GM23248 (cell line): ENCODE measurements at regions not wholly inside any gene's neighbourhood (a gene's known extent, or its start where the extent isn't known, plus 50 kb on each side); places are given as distances from the start of the nearest gene placed in this dataset.

Experiments
- DNase-seq: peaks from one replicate; pipeline ENCODE4 v3.0.0-alpha.2; 2015
- H2AFZ ChIP-seq: fragments of 200-600 bp; sonication (generic); 2 replicates; pipeline ENCODE4 v1.6.1; 2016; ENCODE audit warnings: antibody characterized with exemption
- H3F3A ChIP-seq: fragments of 200-600 bp; sonication (generic); 2 replicates; pipeline ENCODE4 v1.6.1; 2016; ENCODE audit warnings: mild to moderate bottlenecking, antibody characterized with exemption, mixed run types; ENCODE audit not compliant: insufficient read depth
- H3K27ac ChIP-seq: fragments of 200-600 bp; sonication (generic); 2 replicates; pipeline ENCODE4 v1.5.1; 2016; ENCODE audit warnings: mild to moderate bottlenecking
- H3K27me3 ChIP-seq: fragments of 200-600 bp; sonication (generic); replicated peaks from 2 replicates; pipeline ENCODE4 v1.6.1; 2016; ENCODE audit warnings: mild to moderate bottlenecking; ENCODE audit not compliant: insufficient read depth
- H3K36me3 ChIP-seq: fragments of 200-600 bp; sonication (generic); 2 replicates; pipeline ENCODE4 v1.6.1; 2016; ENCODE audit warnings: low read depth, mild to moderate bottlenecking
- H3K4me1 ChIP-seq: fragments of 200-600 bp; sonication (generic); 2 replicates; pipeline ENCODE4 v1.6.1; 2016; ENCODE audit warnings: mild to moderate bottlenecking; ENCODE audit not compliant: insufficient read depth
- H3K4me2 ChIP-seq: fragments of 200-600 bp; sonication (generic); one replicate; pipeline ENCODE4 v1.6.1; 2016; ENCODE audit warnings: mild to moderate bottlenecking; ENCODE audit not compliant: unreplicated experiment
- H3K4me3 ChIP-seq: fragments of 200-600 bp; sonication (generic); 2 replicates; pipeline ENCODE4 v1.5.1; 2016; ENCODE audit warnings: mild to moderate bottlenecking
- H3K79me2 ChIP-seq: fragments of 200-600 bp; sonication (generic); 2 replicates; pipeline ENCODE4 v1.6.1; 2016; ENCODE audit warnings: mild to moderate bottlenecking; ENCODE audit not compliant: insufficient read depth
- H3K9ac ChIP-seq: fragments of 200-600 bp; sonication (generic); 2 replicates; pipeline ENCODE4 v1.6.1; 2016; ENCODE audit warnings: mild to moderate bottlenecking
- H3K9me2 ChIP-seq: fragments of 200-600 bp; sonication (generic); 2 replicates; pipeline ENCODE4 v1.6.1; 2016; ENCODE audit warnings: mixed run types, mild to moderate bottlenecking, moderate library complexity; ENCODE audit not compliant: insufficient read depth
- H3K9me3 ChIP-seq: fragments of 200-600 bp; sonication (generic); one replicate; pipeline ENCODE4 v1.6.1; 2017; ENCODE audit warnings: low read depth
- H4K20me1 ChIP-seq: fragments of 200-600 bp; sonication (generic); 2 replicates; pipeline ENCODE4 v1.6.0; 2016; ENCODE audit not compliant: insufficient read depth
- EZH2 ChIP-seq: fragments of 200-600 bp; sonication (generic); IDR thresholded peaks from 2 replicates; pipeline ENCODE4 v1.6.1; 2018; ENCODE audit warnings: antibody characterized with exemption, mild to moderate bottlenecking; ENCODE audit not compliant: insufficient read depth, poor library complexity, severe bottlenecking
- EZH2phosphoT487 ChIP-seq: fragments of 200-600 bp; sonication (generic); IDR thresholded peaks from 2 replicates; pipeline ENCODE4 v1.6.1; 2018; ENCODE audit warnings: antibody characterized with exemption, moderate library complexity, mild to moderate bottlenecking, low read depth; ENCODE audit not compliant: insufficient read depth
- WGBS, 2 experiments: methylation state at CpG; one replicate each; pipeline ENCODE4 v1.1.6; 2015 to 2017; ENCODE audit warnings: low lambda C conversion rate in 2 of 2, low coverage in 1 of 2; ENCODE audit errors: missing lambda C conversion rate in 2 of 2; 5-methylcytosine and 5-hydroxymethylcytosine counted together
- in situ Hi-C: fragments of 300-500 bp; cut with MboI; formaldehyde crosslinking; loops from 2 replicates; pipeline ENCODE4 v1.15.0; 2020

DNA sequence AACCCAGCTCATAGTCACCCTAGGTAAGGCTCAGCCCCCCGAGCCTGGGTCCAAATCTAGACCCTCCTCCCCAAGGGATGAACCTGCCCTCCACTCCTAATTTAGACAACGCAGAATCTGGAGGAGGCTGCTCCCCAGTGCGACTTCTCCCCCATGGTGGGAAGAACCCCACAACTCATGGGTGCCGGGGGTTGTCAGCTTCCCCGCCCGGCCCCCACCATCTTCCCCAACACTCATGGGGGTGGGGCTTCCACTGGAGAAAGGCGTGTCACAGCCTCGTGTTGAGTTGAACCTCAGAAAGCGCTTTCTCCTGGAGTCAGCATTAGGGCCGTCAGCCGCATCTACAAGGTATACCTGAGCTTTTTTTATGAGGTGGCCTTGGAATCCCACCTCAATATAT is 66.9 kb downstream of the IRX2 start:
- in situ Hi-C loops = no loop called here
- 56 to 58% methylated on average over 10 to 11 of the region's 11 CpGs for WGBS, 2 experiments

DNA sequence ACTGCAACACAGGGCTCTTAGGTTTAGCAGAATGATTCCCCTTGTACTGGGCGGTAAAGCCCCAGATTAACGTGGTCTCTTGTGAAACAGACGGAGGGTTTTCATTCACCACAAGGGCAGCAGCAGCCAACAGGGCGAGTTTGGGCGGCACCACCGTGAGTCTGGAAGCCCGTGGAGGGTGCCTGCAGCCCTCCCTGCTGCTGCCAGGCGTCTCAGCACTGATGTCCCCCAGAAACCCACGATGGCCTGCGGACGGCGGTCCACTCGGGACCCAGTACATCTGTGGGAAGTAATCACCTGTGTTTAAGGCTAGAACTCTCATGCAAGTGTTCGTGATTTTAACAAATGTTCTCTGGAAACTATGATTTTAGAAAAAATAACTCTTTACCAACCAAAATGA is 67.8 kb downstream of the IRX2 start:
- WGBS, 2 experiments = 41 to 49% methylated on average over 14 of the region's 14 CpGs
- Histone ChIP-seq H2AFZ (no peak overlapping the region), H3K4me1 (peaks cover 12% of the 10 kb centered on the region; the same call in 1 of the 2 replicates), H3K9me2 (no peaks in the 10 kb centered on the region), H3K79me2 (no peaks in the 10 kb centered on the region), H3F3A (peaks cover 5% of the 10 kb centered on the region; the same call in 1 of the 2 replicates), H4K20me1 (no peaks in the 10 kb centered on the region), H3K4me3 (no peak overlapping the region), H3K36me3 (no peaks in the 10 kb centered on the region), H3K9ac (no peak overlapping the region), H3K9me3 (no peaks in the 10 kb centered on the region), H3K27me3 (peaks cover 13% of the 10 kb centered on the region; the same call in 1 of the 2 replicates), H3K27ac (no peak overlapping the region), H3K4me2 (no peak overlapping the region)
- no peak for DNase-seq
- in situ Hi-C loops = no loop called here
- no peak for TF ChIP-seq EZH2phosphoT487
- TF ChIP-seq EZH2 = no peak

More for the DNA sequence above, 66.9 kb downstream of the IRX2 start:
- H3K36me3 ChIP-seq = no peaks in the 10 kb centered on the region
- H3K4me1 ChIP-seq = peaks cover 12% of the 10 kb centered on the region; the same call in 1 of the 2 replicates
- H3F3A ChIP-seq = peaks cover 5% of the 10 kb centered on the region; the same call in 1 of the 2 replicates
- no peak overlapping the region for H2AFZ ChIP-seq
- H3K27ac ChIP-seq = no peak overlapping the region
- TF ChIP-seq EZH2 = no peak
- TF ChIP-seq EZH2phosphoT487 = no peak
- peaks cover 13% of the 10 kb centered on the region; the same call in 1 of the 2 replicates for H3K27me3 ChIP-seq
- H3K9me2 ChIP-seq = no peaks in the 10 kb centered on the region
- H3K9me3 ChIP-seq = no peaks in the 10 kb centered on the region
- no peak overlapping the region for H3K9ac ChIP-seq
- H3K4me3 ChIP-seq = no peak overlapping the region
- H3K4me2 ChIP-seq = no peak overlapping the region
- H3K79me2 ChIP-seq = no peaks in the 10 kb centered on the region
- no peaks in the 10 kb centered on the region for H4K20me1 ChIP-seq
- DNase-seq = no peak

DNA sequence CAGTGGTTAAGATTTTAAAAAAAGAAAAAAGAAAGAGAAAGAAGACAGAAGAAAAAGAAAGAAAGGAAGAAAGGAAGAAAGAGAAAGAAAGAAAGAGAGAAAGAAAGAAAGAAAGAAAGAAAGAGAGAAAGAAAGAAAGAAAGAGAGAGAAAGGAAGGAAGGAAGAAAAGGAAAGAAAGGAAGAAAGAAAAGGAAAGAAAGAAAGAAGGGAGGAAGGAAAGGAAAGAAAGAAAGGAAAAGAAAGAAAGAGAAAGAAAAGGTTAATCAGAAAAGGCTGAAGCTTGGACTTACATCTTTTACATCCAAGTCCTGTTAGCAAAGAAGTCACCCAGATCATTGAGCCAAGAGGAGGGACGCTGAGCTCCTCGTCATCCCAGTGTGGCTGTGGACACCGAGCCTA is 70.0 kb downstream of the IRX2 start:
- H3K4me2 ChIP-seq = no peak overlapping the region
- no peak overlapping the region for H3K4me3 ChIP-seq
- H3K27me3 ChIP-seq = peaks cover 13% of the 10 kb centered on the region; the same call in 1 of the 2 replicates
- no peak overlapping the region for H3K27ac ChIP-seq
- no peaks in the 10 kb centered on the region for H3K9me3 ChIP-seq
- H3K9me2 ChIP-seq = no peaks in the 10 kb centered on the region
- 38 to 57% methylated on average over 3 of the region's 3 CpGs for WGBS, 2 experiments
- H3K36me3 ChIP-seq = no peaks in the 10 kb centered on the region
- no peak overlapping the region for H2AFZ ChIP-seq
- H3K4me1 ChIP-seq = peaks cover 12% of the 10 kb centered on the region; the same call in 1 of the 2 replicates
- no peak for DNase-seq
- H3K9ac ChIP-seq = no peak overlapping the region
- no peaks in the 10 kb centered on the region for H3K79me2 ChIP-seq
- in situ Hi-C loops = no loop called here
- H3F3A ChIP-seq = peaks cover 5% of the 10 kb centered on the region; the same call in 1 of the 2 replicates
- TF ChIP-seq EZH2 (no peak), EZH2phosphoT487 (no peak)
- H4K20me1 ChIP-seq = no peaks in the 10 kb centered on the region

DNA sequence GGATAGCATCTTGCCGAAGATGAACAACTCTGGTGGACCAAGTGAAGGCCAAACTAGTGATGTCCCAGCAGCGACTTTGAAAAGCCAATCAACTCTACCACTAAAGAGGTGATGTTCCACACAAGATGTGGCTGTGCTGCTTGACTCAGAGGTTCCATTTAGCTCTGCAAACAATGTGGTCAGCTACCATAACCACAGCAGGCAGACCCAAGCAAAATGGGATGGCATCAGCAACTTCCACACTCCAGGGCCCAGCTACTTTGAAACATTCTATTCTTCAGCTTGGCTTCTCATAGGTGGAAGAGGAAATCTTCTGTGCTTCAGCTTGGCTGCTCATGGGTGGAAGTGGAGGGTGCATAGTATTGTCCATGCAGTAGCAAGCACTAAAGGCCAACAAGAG is 70.5 kb downstream of the IRX2 start:
- H3K9me3 ChIP-seq = no peaks in the 10 kb centered on the region
- H3K4me3 ChIP-seq = no peak overlapping the region
- H3K4me1 ChIP-seq = peaks cover 7% of the 10 kb centered on the region; the same call in 1 of the 2 replicates
- no peak overlapping the region for H3K27ac ChIP-seq
- TF ChIP-seq EZH2phosphoT487 (no peak), EZH2 (no peak)
- H3K4me2 ChIP-seq = no peak overlapping the region
- DNase-seq = no peak
- no peaks in the 10 kb centered on the region for H3K9me2 ChIP-seq
- no peak overlapping the region for H2AFZ ChIP-seq
- in situ Hi-C loops = no loop called here
- WGBS, 2 experiments = 34 to 48% methylated on average over 2 of the region's 2 CpGs
- no peak overlapping the region for H3K9ac ChIP-seq
- no peaks in the 10 kb centered on the region for H4K20me1 ChIP-seq
- H3K79me2 ChIP-seq = no peaks in the 10 kb centered on the region
- peaks cover 13% of the 10 kb centered on the region; the same call in 1 of the 2 replicates for H3K27me3 ChIP-seq
- no peaks in the 10 kb centered on the region for H3K36me3 ChIP-seq
- H3F3A ChIP-seq = peaks cover 5% of the 10 kb centered on the region; the same call in 1 of the 2 replicates

DNA sequence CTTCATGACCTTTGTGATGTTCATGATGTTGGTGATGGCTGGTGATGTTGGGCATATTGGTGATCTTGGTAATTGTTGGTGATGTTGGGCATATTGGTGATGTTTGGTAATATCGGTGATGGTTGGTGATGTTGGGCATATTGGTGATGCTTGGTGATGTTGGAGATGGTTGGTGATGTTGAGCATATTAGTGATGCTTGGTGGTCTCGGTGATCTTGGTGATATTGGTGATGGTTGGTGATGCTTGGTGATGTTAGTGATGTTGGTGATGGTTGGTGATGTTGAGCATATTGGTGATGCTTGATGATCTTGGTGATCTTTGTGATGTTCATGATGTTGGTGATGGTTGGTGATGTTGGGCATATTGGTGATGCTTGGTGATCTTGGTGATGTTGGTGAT is 73.8 kb downstream of the IRX2 start:
- no peak for DNase-seq
- no peaks in the 10 kb centered on the region for H3K79me2 ChIP-seq
- TF ChIP-seq EZH2phosphoT487 (no peak), EZH2 (no peak)
- no peaks in the 10 kb centered on the region for H4K20me1 ChIP-seq
- H2AFZ ChIP-seq = no peak overlapping the region
- H3K27ac ChIP-seq = no peak overlapping the region
- WGBS, 2 experiments = 31 to 36% methylated on average over 2 of the region's 2 CpGs
- in situ Hi-C loops = no loop called here
- no peaks in the 10 kb centered on the region for H3F3A ChIP-seq
- peaks cover 5% of the 10 kb centered on the region; the same call in 1 of the 2 replicates for H3K27me3 ChIP-seq
- H3K4me1 ChIP-seq = no peaks in the 10 kb centered on the region
- no peaks in the 10 kb centered on the region for H3K36me3 ChIP-seq
- no peak overlapping the region for H3K4me3 ChIP-seq
- no peaks in the 10 kb centered on the region for H3K9me2 ChIP-seq
- no peak overlapping the region for H3K4me2 ChIP-seq
- no peaks in the 10 kb centered on the region for H3K9me3 ChIP-seq
- no peak overlapping the region for H3K9ac ChIP-seq
